Lower leg skin (tissue), 4 donors: ENCODE measurements at regions not wholly inside any gene's neighbourhood (a gene's known extent, or its start where the extent isn't known, plus 50 kb on each side); places are given as distances from the start of the nearest gene placed in this dataset.

ENCODE experiments used
- DNase-seq, 2 donors: peaks; one replicate each; pipeline ENCODE4 v3.0.0-alpha.2; 2019; ENCODE audit warnings: low spot score in 2 of 2
- H3K4me3 ChIP-seq: fragments of 200-600 bp; sonication (generic); 2 replicates; pipeline ENCODE4 v1.5.1; 2017; ENCODE audit warnings: mild to moderate bottlenecking, low read depth; ENCODE audit not compliant: poor library complexity, severe bottlenecking
- POLR2A ChIP-seq, 2 donors: fragments of 450-650 bp; IDR thresholded peaks; one replicate each; pipeline ENCODE4 v1.6.1; 2016 to 2017; ENCODE audit warnings: antibody characterized with exemption in 2 of 2, mild to moderate bottlenecking in 1 of 2, moderate library complexity in 1 of 2
- WGBS, 2 donors: methylation state at CpG; one replicate each; pipeline ENCODE4 v1.1.5; 2018; 5-methylcytosine and 5-hydroxymethylcytosine counted together
- intact Hi-C: fragments of 100-400 bp; cut with DNase I; formaldehyde crosslinking; loops from one replicate; pipeline ENCODE4 v1.15.0; 2023; ENCODE audit warnings: low total_unique reads
- TF ChIP-seq, protein P1 (sequence below), 3 donors: fragments of 450-650 bp; IDR thresholded peaks; one replicate each; pipeline ENCODE4 v1.5.1; 2016; ENCODE audit warnings: antibody characterized with exemption in 3 of 3, mild to moderate bottlenecking in 3 of 3, moderate library complexity in 2 of 3

DNA sequence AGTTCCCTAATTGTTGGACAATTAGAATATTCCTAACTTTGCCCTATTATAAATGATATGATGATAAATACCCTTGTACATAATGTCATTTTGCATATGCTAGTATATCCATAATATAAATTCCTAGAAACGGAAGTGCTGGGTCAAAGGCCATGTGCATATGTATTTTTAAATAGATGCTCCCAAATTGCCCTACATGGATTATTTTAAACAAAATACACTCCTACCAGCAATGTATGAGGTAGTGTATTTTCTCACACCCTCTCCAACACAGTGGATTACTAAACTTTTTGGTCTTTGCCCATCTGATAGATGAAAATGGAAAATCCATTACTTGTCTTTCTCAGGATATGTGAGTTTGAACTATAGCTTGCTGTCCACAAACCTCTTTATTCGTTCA lies 385.1 kb upstream of the JARID2 start:
- WGBS, 2 donors = 89 to 91% methylated on average over 2 of the region's 2 CpGs
- no peak for TF ChIP-seq POLR2A (IDR thresholded peaks at IDR 0.05)
- TF ChIP-seq, protein P1, sequence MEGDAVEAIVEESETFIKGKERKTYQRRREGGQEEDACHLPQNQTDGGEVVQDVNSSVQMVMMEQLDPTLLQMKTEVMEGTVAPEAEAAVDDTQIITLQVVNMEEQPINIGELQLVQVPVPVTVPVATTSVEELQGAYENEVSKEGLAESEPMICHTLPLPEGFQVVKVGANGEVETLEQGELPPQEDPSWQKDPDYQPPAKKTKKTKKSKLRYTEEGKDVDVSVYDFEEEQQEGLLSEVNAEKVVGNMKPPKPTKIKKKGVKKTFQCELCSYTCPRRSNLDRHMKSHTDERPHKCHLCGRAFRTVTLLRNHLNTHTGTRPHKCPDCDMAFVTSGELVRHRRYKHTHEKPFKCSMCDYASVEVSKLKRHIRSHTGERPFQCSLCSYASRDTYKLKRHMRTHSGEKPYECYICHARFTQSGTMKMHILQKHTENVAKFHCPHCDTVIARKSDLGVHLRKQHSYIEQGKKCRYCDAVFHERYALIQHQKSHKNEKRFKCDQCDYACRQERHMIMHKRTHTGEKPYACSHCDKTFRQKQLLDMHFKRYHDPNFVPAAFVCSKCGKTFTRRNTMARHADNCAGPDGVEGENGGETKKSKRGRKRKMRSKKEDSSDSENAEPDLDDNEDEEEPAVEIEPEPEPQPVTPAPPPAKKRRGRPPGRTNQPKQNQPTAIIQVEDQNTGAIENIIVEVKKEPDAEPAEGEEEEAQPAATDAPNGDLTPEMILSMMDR (IDR thresholded peaks at IDR 0.05) = no peak
- DNase-seq = no peak
- intact Hi-C loops = no loop called here
- no peak overlapping the region for H3K4me3 ChIP-seq

DNA sequence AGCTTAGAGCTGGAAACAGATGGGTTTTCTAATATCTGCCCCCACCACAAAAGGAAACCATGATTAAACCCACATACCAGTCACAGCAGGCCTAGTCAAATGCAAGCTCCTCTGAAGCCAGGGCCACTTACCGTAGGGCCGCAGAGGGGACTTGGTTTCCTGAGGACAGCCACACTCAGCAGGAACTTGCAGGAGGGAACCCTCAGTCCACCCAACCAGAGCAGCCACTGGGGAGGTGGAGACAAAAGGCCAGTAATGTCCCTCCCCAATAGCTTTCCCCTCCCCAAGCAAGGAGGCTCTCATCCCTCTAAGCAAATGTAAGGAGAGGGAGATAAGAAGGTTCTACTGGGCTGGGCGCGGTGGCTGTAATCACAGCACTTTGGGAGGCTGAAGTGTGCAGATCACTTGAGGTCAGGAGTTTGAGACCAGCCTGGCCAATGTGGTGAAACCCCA lies 384.4 kb upstream of the JARID2 start:
- no peak overlapping the region for H3K4me3 ChIP-seq
- DNase-seq = no peak
- WGBS, 2 donors = 87 to 91% methylated on average over 4 of the region's 4 CpGs
- intact Hi-C loops = no loop called here
- no peak for TF ChIP-seq POLR2A (IDR thresholded peaks at IDR 0.05)
- TF ChIP-seq, protein P1 (IDR thresholded peaks at IDR 0.05) = no peak

DNA sequence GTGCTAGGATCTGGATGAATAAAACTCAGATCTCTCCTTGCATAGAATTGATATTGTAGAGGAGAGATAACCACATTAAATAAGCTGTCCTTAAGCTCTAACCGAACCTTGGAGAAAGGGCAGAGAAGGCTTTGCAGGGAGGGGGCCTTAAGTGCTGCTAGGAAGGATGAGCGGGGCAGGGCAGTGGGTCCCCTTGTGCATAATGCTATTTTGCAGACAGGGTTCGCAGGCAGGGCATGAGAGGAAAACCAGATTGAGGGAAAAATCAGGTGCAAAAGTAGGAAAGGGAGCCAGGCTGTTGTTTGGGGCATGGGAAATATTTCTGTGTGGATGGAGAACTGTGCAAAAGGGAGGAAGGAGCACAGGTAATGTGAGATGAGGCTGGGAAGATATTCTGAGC lies 383.0 kb upstream of the JARID2 start:
- DNase-seq = no peak
- TF ChIP-seq POLR2A (IDR thresholded peaks at IDR 0.05) = no peak
- TF ChIP-seq, protein P1 (IDR thresholded peaks at IDR 0.05) = no peak
- 93 to 96% methylated on average over 3 of the region's 3 CpGs for WGBS, 2 donors
- intact Hi-C loops = no loop called here
- no peak overlapping the region for H3K4me3 ChIP-seq

DNA sequence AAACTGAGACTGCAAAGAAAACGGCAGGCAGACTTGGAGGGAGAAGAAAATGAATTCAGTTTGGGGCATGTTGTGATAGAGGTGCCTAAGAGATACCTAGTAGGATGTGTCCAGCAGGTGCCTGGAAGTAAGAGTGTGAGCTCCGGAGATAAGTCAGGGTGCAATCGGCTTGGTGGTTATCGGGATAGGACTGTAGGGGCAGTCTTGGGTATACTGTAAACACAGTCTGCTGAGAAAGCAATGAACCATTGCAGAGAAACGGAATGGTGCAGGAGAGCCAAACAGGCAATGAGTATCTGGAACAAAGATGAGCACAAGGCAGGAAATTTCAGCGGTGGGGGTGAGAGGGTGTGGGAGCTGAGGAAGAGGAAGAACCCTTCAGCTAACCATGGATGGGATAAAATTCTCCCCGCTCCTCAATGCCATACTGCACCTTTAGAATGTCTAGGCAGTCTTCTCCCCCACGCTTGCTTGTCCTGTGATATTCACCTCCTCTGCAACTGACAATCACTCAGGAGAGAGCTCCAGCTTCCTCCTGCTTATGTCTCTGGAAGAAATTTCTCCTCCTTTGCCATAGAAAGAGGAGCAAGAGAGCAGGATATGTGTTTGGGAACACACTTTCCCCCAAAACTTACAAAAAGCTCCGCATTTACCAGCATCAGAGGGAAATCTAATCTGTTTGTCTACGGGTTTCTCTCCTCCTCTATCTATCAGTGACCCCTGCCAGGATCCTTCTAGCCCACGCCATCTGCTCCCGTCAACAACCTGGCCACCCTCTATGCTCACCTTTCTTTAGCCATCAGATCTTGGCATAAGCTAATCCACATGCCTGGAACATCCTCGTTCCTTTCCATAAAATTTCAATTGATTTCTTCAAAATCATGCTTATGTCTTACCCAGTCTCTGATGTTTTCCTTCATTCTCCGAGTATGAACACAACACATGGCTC lies 381.7 kb upstream of the JARID2 start:
- 72 to 79% methylated on average over 14 of the region's 14 CpGs for WGBS, 2 donors
- no peak for TF ChIP-seq POLR2A (IDR thresholded peaks at IDR 0.05)
- TF ChIP-seq, protein P1 (IDR thresholded peaks at IDR 0.05) = no peak
- no peak overlapping the region for H3K4me3 ChIP-seq
- DNase-seq = no peak
- intact Hi-C loops = no loop called here

DNA sequence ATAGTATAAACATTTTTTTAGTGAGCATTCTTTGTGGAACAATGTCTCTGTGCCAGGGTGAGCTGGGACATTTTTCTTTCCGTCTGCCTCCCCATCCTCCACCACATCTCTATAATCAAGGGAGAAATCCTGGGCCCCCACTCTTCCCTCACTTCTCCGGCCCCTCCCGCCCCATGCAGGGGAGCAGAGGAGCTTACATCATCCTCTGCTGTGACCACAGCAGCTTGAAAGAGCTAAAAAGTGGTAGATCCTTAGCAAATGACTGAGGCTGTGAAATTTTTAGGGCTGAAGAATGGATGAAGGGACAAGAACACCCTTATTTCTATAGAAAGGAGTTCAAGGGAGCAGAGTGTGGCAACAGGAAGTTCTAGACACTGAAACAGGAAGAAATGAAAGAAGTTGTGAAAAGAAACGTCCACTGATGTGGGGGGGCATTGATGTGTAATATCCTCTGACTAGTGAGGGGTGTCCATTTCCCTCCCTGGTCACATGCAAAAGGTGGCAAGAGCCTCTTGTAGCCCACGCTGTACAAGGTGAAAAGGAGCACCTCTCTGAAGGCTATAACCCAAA lies 380.3 kb upstream of the JARID2 start:
- WGBS, 2 donors = 71 to 80% methylated on average over 5 of the region's 5 CpGs
- no peak for DNase-seq
- no peak for TF ChIP-seq POLR2A (IDR thresholded peaks at IDR 0.05)
- TF ChIP-seq, protein P1 (IDR thresholded peaks at IDR 0.05) = no peak
- intact Hi-C loops = no loop called here
- no peak overlapping the region for H3K4me3 ChIP-seq
